ENCODE measurements at regions not wholly inside any gene's neighbourhood (a gene's known extent, or its start where the extent isn't known, plus 50 kb on each side); places are given as distances from the start of the nearest gene placed in this dataset.

- TF ChIP-seq REST (IDR thresholded peaks at IDR 0.05; ENCODE audit: insufficient read depth in 1 of 2, low read depth in 2 of 2, low read length in 2 of 2) (no peak), POLR2AphosphoS5 (IDR thresholded peaks at IDR 0.05; ENCODE audit: low read depth, low read length) (no peak), SIN3A (IDR thresholded peaks at IDR 0.05; ENCODE audit: borderline replicate concordance, insufficient read depth, low read length) (no peak), TAF1 (IDR thresholded peaks at IDR 0.05; ENCODE audit: borderline replicate concordance, insufficient read depth, low read length) (no peak), FOXP2 (optimal IDR thresholded peaks at IDR 0.05; ENCODE audit: borderline replicate concordance, extremely low read depth, extremely low read length, insufficient read depth) (no peak)
Measured at GRCh38 chr11:33980897-33981296, 70.6 kb upstream of the CAPRIN1 start.

Measured in PFSK-1 (cell line).